Loucy (cell line): ENCODE measurements at regions not wholly inside any gene's neighbourhood (a gene's known extent, or its start where the extent isn't known, plus 50 kb on each side); places are given as distances from the start of the nearest gene placed in this dataset.
A peak's percentile ranks its signal among the peaks of the same experiment; 100 is the strongest.

Experiments used
- H2AFZ ChIP-seq: fragments of 200-600 bp; sonication (generic); 2 replicates; pipeline ENCODE4 v1.6.0; 2016; ENCODE audit warnings: antibody characterized with exemption, mild to moderate bottlenecking, low read length, moderate library complexity
- H3F3A ChIP-seq: fragments of 200-600 bp; 2 replicates; pipeline ENCODE4 v1.6.0; 2016; ENCODE audit warnings: antibody characterized with exemption, low read depth, mild to moderate bottlenecking
- H3K27me3 ChIP-seq: fragments of 200-600 bp; sonication (generic); 2 replicates; pipeline ENCODE4 v1.6.1; 2014; ENCODE audit warnings: low read length, mild to moderate bottlenecking; ENCODE audit not compliant: insufficient read depth, poor library complexity, severe bottlenecking
- H3K36me3 ChIP-seq: fragments of 200-600 bp; sonication (generic); 2 replicates; pipeline ENCODE4 v1.6.1; 2016; ENCODE audit warnings: low read length; ENCODE audit not compliant: insufficient read depth
- H3K4me1 ChIP-seq: fragments of 200-600 bp; sonication (generic); 2 replicates; pipeline ENCODE4 v1.5.1; 2014; ENCODE audit warnings: low read length, mild to moderate bottlenecking; ENCODE audit not compliant: insufficient read depth, poor library complexity, severe bottlenecking
- H3K4me2 ChIP-seq: fragments of 200-600 bp; sonication (generic); 2 replicates; pipeline ENCODE4 v1.6.0; 2014; ENCODE audit warnings: antibody characterized with exemption, low read length, low read depth, mild to moderate bottlenecking; ENCODE audit not compliant: poor library complexity, severe bottlenecking
- H3K4me3 ChIP-seq: fragments of 200-600 bp; sonication (generic); 2 replicates; pipeline ENCODE4 v1.5.1; 2014; ENCODE audit warnings: low read length, mild to moderate bottlenecking, mixed read lengths; ENCODE audit not compliant: poor library complexity, severe bottlenecking
- H3K79me2 ChIP-seq: fragments of 200-600 bp; sonication (generic); 2 replicates; pipeline ENCODE4 v1.6.1; 2014; ENCODE audit warnings: low read length; ENCODE audit not compliant: insufficient read depth
- H3K9ac ChIP-seq: fragments of 200-600 bp; sonication (generic); 2 replicates; pipeline ENCODE4 v1.6.0; 2014; ENCODE audit warnings: mild to moderate bottlenecking, low read depth, low read length, moderate library complexity; ENCODE audit not compliant: poor library complexity, severe bottlenecking
- H3K9me2 ChIP-seq: fragments of 200-600 bp; sonication (generic); replicated peaks from 2 replicates; pipeline ENCODE4 v1.6.1; 2016; ENCODE audit warnings: low read depth, low read length, mixed read lengths
- H3K9me3 ChIP-seq: fragments of 200-600 bp; sonication (generic); 2 replicates; pipeline ENCODE4 v1.6.1; 2014; ENCODE audit warnings: mild to moderate bottlenecking, antibody characterized with exemption, low read length, low read depth; ENCODE audit not compliant: insufficient read depth
- H4K20me1 ChIP-seq: fragments of 200-600 bp; sonication (generic); 2 replicates; pipeline ENCODE4 v1.6.0; 2014; ENCODE audit warnings: antibody characterized with exemption, low read length, mild to moderate bottlenecking; ENCODE audit not compliant: insufficient read depth, poor library complexity, severe bottlenecking
- CTCF ChIP-seq: fragments of 200-600 bp; sonication (generic); conservative IDR thresholded peaks from 2 replicates; pipeline ENCODE4 v1.5.1; 2014; ENCODE audit warnings: mild to moderate bottlenecking, antibody characterized with exemption, low read length
- EZH2phosphoT487 ChIP-seq: fragments of 200-600 bp; IDR thresholded peaks from 2 replicates; pipeline ENCODE4 v1.6.1; 2018; ENCODE audit warnings: antibody characterized with exemption, mild to moderate bottlenecking, moderate library complexity, borderline replicate concordance

- Histone ChIP-seq H3K36me3 (no peaks in the 10 kb centered on the region), H3K9me3 (no peaks in the 10 kb centered on the region; the same call in 1 of the 2 replicates), H3K4me3 (no peak overlapping the region), H4K20me1 (no peaks in the 10 kb centered on the region), H3F3A (no peaks in the 10 kb centered on the region), H3K9ac (no peak overlapping the region), H3K9me2 (no peaks in the 10 kb centered on the region), H3K4me1 (no peaks in the 10 kb centered on the region), H3K27me3 (no peaks in the 10 kb centered on the region), H3K4me2 (no peak overlapping the region), H3K79me2 (no peaks in the 10 kb centered on the region), H2AFZ (no peak overlapping the region)
- TF ChIP-seq EZH2phosphoT487 (no peak), CTCF (no peak)
Measured at GRCh38 chr14:61847861-61848260, 85.6 kb downstream of the SNAPC1 start.

GRCh38 chr14:61854898-61855297, 92.7 kb downstream of the SNAPC1 start:
- no peaks in the 10 kb centered on the region for H3K9me2 ChIP-seq
- H3K4me1 ChIP-seq, result no peaks in the 10 kb centered on the region
- no peaks in the 10 kb centered on the region for H3K27me3 ChIP-seq
- H3K4me3 ChIP-seq, result no peak overlapping the region
- H3K79me2 ChIP-seq, result no peaks in the 10 kb centered on the region
- no peak overlapping the region for H2AFZ ChIP-seq
- no peak overlapping the region for H3K4me2 ChIP-seq
- H3K9me3 ChIP-seq, result no peaks in the 10 kb centered on the region
- no peak overlapping the region for H3K9ac ChIP-seq
- no peak for TF ChIP-seq CTCF
- TF ChIP-seq EZH2phosphoT487, result no peak
- no peaks in the 10 kb centered on the region for H3F3A ChIP-seq
- no peaks in the 10 kb centered on the region for H4K20me1 ChIP-seq
- no peaks in the 10 kb centered on the region for H3K36me3 ChIP-seq

GRCh38 chr14:61860294-61860918, 98.2 kb downstream of the SNAPC1 start:
- TF ChIP-seq EZH2phosphoT487, result no peak
- peak; percentile 89 for TF ChIP-seq CTCF
- no peaks in the 10 kb centered on the region for H3K4me1 ChIP-seq

More at GRCh38 chr14:61860294-61860918, 98.2 kb downstream of the SNAPC1 start:
- no peaks in the 10 kb centered on the region for H3K79me2 ChIP-seq
- H3K4me2 ChIP-seq, result no peak overlapping the region
- no peaks in the 10 kb centered on the region for H3K36me3 ChIP-seq
- H2AFZ ChIP-seq, result peak overlapping the region; percentile 58
- H4K20me1 ChIP-seq, result no peaks in the 10 kb centered on the region
- no peak overlapping the region for H3K4me3 ChIP-seq
- H3K27me3 ChIP-seq, result no peaks in the 10 kb centered on the region
- no peaks in the 10 kb centered on the region for H3K9me2 ChIP-seq
- no peak overlapping the region for H3K9ac ChIP-seq
- no peaks in the 10 kb centered on the region for H3K9me3 ChIP-seq
- no peaks in the 10 kb centered on the region for H3F3A ChIP-seq
